ENCODE measurements at regions not wholly inside any gene's neighbourhood (a gene's known extent, or its start where the extent isn't known, plus 50 kb on each side); places are given as distances from the start of the nearest gene placed in this dataset.

- Mint-ChIP-seq H3K36me3 (ENCODE audit: low read depth) (no peaks in the 10 kb centered on the region), H3K4me3 (no peak overlapping the region), H3K9me3 (no peaks in the 10 kb centered on the region), H3K27ac (no peak overlapping the region), H3K4me1 (no peaks in the 10 kb centered on the region), H3K27me3 (no peaks in the 10 kb centered on the region)
- intact Hi-C loops (cut with micrococcal nuclease) = loop anchor here (5.0 to 10.0 kb wide), 2 partner anchors 1296 to 1973 kb away; no protein-coding TSS in a partner anchor
- no peak for DNase-seq
These were observed 157.6 kb upstream of the TMTC2 start for GRCh38 chr12:82529101-82529500.

DNA sequence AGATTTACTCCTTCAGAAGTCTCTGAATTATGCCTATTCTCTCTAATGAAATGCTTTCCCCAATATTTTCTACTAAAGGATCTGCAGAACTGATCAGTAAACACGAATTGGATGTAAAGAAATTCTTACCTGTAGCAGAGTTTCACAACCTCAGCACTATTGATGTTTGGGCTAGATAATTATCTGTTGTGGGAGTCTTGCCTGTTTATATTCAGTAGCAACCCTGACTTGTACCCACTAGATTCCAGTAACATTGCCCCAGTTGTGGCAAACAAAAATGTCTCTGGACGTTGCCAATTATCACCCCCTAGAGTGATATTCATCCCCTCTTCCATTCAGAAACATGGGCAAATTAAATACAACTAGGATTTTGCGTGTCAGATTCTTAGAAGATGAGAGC, 156.8 kb upstream of the TMTC2 start:
- H3K4me3 Mint-ChIP-seq = no peak overlapping the region
- no peak for DNase-seq
- no peaks in the 10 kb centered on the region for H3K27me3 Mint-ChIP-seq
- H3K9me3 Mint-ChIP-seq = no peaks in the 10 kb centered on the region
- H3K4me1 Mint-ChIP-seq = no peaks in the 10 kb centered on the region
- H3K36me3 Mint-ChIP-seq (ENCODE audit: low read depth) = no peaks in the 10 kb centered on the region
- intact Hi-C loops (cut with micrococcal nuclease) = loop anchor here (5.0 to 10.0 kb wide), 3 partner anchors 155 to 1972 kb away; partner anchors contain the start of gene TMTC2
- H3K27ac Mint-ChIP-seq = no peak overlapping the region

DNA sequence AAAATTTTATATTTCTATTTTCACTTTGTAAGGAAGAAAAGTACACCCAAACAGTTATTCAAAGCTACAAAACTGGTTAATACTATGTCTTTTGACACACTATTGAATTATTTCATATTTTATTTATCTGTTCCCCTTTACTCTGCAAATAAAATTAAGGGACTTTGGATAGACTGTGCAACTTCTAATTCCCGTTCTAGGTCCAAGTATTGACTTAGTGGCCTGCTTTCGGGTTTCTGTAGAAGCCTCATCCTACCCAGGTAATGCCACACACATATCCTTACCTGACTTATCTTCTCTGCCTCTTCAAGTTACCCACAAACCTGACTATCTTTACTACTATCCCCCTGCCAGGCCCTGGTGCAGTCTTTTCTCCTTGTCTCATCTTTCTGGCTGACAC, 156.3 kb upstream of the TMTC2 start:
- no peaks in the 10 kb centered on the region for H3K9me3 Mint-ChIP-seq
- intact Hi-C loops (cut with micrococcal nuclease) = loop anchor here (10.0 kb wide), 1 partner anchor 154 kb away; the partner anchor contains the start of gene TMTC2
- no peaks in the 10 kb centered on the region for H3K36me3 Mint-ChIP-seq (ENCODE audit: low read depth)
- DNase-seq = no peak
- H3K27ac Mint-ChIP-seq = no peak overlapping the region
- H3K27me3 Mint-ChIP-seq = peaks cover 2% of the 10 kb centered on the region
- no peak overlapping the region for H3K4me3 Mint-ChIP-seq
- no peaks in the 10 kb centered on the region for H3K4me1 Mint-ChIP-seq

- intact Hi-C loops (cut with micrococcal nuclease) = loop anchor here (10.0 kb wide), 1 partner anchor 151 kb away; the partner anchor contains the start of gene TMTC2
- H3K36me3 Mint-ChIP-seq (ENCODE audit: low read depth) = no peaks in the 10 kb centered on the region
- no peak overlapping the region for H3K27ac Mint-ChIP-seq
- H3K9me3 Mint-ChIP-seq = no peaks in the 10 kb centered on the region
- H3K4me1 Mint-ChIP-seq = no peaks in the 10 kb centered on the region
- no peak for DNase-seq
- peaks cover 2% of the 10 kb centered on the region for H3K27me3 Mint-ChIP-seq
- H3K4me3 Mint-ChIP-seq = no peak overlapping the region
These were observed 153.4 kb upstream of the TMTC2 start for GRCh38 chr12:82533341-82533740.

GRCh38 chr12:82537436-82537835, 149.3 kb upstream of the TMTC2 start:
- DNase-seq = no peak
- Mint-ChIP-seq H3K4me3 (no peak overlapping the region), H3K27me3 (peaks cover 2% of the 10 kb centered on the region), H3K4me1 (no peaks in the 10 kb centered on the region), H3K36me3 (ENCODE audit: low read depth) (no peaks in the 10 kb centered on the region), H3K9me3 (no peaks in the 10 kb centered on the region), H3K27ac (no peak overlapping the region)
- intact Hi-C loops (cut with micrococcal nuclease) = loop anchor here (10.0 kb wide), 1 partner anchor 147 kb away; the partner anchor contains the start of gene TMTC2

GRCh38 chr12:82554529-82554928, 132.2 kb upstream of the TMTC2 start:
- DNase-seq = no peak
- Mint-ChIP-seq H3K9me3 (no peaks in the 10 kb centered on the region), H3K4me3 (no peak overlapping the region), H3K36me3 (ENCODE audit: low read depth) (no peaks in the 10 kb centered on the region), H3K27ac (no peak overlapping the region), H3K4me1 (no peaks in the 10 kb centered on the region), H3K27me3 (no peaks in the 10 kb centered on the region)
- intact Hi-C loops (cut with micrococcal nuclease) = no loop called here

DNA sequence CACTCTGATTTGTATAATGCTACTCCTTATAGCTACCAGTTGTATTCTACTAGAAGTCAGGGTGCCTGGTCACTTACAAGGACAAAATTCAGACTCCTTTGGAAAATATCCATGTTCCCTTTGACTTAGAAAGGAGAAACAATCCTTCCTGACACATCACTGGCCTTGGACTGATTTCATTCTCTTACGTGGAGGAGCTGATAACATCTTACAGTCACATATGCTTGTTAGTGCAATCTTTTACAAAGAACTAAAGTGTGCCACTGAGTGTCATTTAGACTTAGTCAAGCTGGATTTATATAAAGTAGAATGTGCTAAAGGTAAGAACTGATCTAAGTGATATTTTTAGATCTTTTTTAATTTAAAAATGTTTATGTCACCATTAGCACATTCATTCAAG, 131.0 kb upstream of the TMTC2 start:
- intact Hi-C loops (cut with micrococcal nuclease) = no loop called here
- DNase-seq = no peak
- no peak overlapping the region for H3K4me3 Mint-ChIP-seq
- H3K9me3 Mint-ChIP-seq = no peaks in the 10 kb centered on the region
- no peaks in the 10 kb centered on the region for H3K4me1 Mint-ChIP-seq
- no peaks in the 10 kb centered on the region for H3K36me3 Mint-ChIP-seq (ENCODE audit: low read depth)
- H3K27ac Mint-ChIP-seq = no peak overlapping the region
- H3K27me3 Mint-ChIP-seq = no peaks in the 10 kb centered on the region

- intact Hi-C loops (cut with micrococcal nuclease) = no loop called here
- peaks cover 3% of the 10 kb centered on the region for H3K9me3 Mint-ChIP-seq
These were observed 120.7 kb upstream of the TMTC2 start for GRCh38 chr12:82565966-82566365.

DNA sequence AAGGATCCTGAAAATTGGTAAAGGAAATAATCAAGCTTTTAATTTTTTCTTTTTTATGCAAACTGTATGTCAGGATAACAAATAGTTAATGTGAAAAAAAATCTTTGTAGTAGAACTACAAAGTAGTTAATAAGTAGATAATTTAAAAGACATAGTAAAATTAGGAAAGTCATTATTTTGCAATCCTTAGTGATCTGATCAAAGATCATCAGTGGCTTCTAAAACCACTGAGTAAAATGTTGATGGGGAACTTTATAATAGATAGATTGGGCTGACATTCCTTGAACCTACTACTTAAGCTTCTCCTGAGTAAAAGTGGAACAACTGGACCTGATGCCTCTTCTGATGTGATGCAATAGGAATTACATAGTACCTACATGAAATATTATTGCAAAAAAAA, 119.0 kb upstream of the TMTC2 start:
- DNase-seq = no peak
- no peak overlapping the region for H3K27ac Mint-ChIP-seq
- peaks cover 3% of the 10 kb centered on the region for H3K9me3 Mint-ChIP-seq
- intact Hi-C loops (cut with micrococcal nuclease) = no loop called here
- no peaks in the 10 kb centered on the region for H3K36me3 Mint-ChIP-seq (ENCODE audit: low read depth)
- no peaks in the 10 kb centered on the region for H3K27me3 Mint-ChIP-seq
- H3K4me1 Mint-ChIP-seq = no peaks in the 10 kb centered on the region
- no peak overlapping the region for H3K4me3 Mint-ChIP-seq

More at GRCh38 chr12:82565966-82566365, 120.7 kb upstream of the TMTC2 start:
- Mint-ChIP-seq H3K27me3 (no peaks in the 10 kb centered on the region), H3K4me3 (no peak overlapping the region), H3K36me3 (ENCODE audit: low read depth) (no peaks in the 10 kb centered on the region), H3K27ac (no peak overlapping the region), H3K4me1 (no peaks in the 10 kb centered on the region)
- DNase-seq = no peak

DNA sequence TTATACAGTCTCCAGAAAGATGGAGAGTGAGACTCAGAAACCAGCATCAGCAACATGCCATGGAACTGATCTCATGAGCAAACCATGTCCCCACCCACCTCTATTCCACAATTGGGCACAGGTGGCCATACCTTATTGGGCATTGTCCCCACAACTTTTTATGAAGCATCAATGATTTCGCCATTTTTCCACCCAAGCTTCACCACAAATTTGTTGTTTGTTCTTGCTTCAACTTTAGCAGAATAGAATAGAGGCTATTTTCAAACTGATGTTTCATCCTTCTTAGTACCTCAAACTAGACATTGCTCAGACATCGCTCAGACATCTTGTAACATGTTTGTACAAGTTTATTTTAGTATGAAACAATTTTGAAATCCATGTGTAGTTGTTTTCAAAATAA, 112.5 kb upstream of the TMTC2 start:
- H3K36me3 Mint-ChIP-seq (ENCODE audit: low read depth) = no peaks in the 10 kb centered on the region
- no peak overlapping the region for H3K4me3 Mint-ChIP-seq
- DNase-seq = no peak
- H3K4me1 Mint-ChIP-seq = no peaks in the 10 kb centered on the region
- intact Hi-C loops (cut with micrococcal nuclease) = no loop called here
- no peaks in the 10 kb centered on the region for H3K27me3 Mint-ChIP-seq
- H3K9me3 Mint-ChIP-seq = no peaks in the 10 kb centered on the region
- no peak overlapping the region for H3K27ac Mint-ChIP-seq

DNA sequence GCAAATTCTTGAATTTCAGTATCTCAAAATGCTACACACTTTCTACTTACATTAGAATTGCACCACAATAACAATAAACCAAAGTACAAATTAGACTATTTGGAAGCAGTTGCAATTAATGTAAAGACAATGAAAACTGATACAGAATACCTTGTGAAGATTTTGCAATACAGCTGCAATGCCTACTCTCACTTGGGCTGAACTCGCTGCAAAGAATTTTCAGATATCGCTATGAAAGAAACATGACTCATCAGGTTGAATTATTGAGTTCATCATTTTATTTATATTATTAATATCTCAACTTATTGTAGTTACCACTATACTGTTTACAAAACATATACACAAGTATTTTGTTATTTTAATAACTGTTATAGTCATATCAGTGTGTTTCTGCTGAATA, 108.0 kb upstream of the TMTC2 start:
- Mint-ChIP-seq H3K36me3 (ENCODE audit: low read depth) (no peaks in the 10 kb centered on the region), H3K27me3 (no peaks in the 10 kb centered on the region), H3K4me1 (no peaks in the 10 kb centered on the region), H3K27ac (no peak overlapping the region), H3K4me3 (no peak overlapping the region), H3K9me3 (no peaks in the 10 kb centered on the region)
- intact Hi-C loops (cut with micrococcal nuclease) = no loop called here
- no peak for DNase-seq

GRCh38 chr12:82583756-82584155, 103.0 kb upstream of the TMTC2 start:
- no peak for DNase-seq
- Mint-ChIP-seq H3K4me1 (no peaks in the 10 kb centered on the region), H3K27ac (no peak overlapping the region), H3K4me3 (no peak overlapping the region), H3K27me3 (no peaks in the 10 kb centered on the region), H3K9me3 (no peaks in the 10 kb centered on the region), H3K36me3 (ENCODE audit: low read depth) (no peaks in the 10 kb centered on the region)
- intact Hi-C loops (cut with micrococcal nuclease) = no loop called here

GRCh38 chr12:82593143-82593542, 93.6 kb upstream of the TMTC2 start:
- no peaks in the 10 kb centered on the region for H3K4me1 Mint-ChIP-seq
- H3K27ac Mint-ChIP-seq = no peak overlapping the region
- no peak overlapping the region for H3K4me3 Mint-ChIP-seq
- H3K36me3 Mint-ChIP-seq (ENCODE audit: low read depth) = no peaks in the 10 kb centered on the region
- DNase-seq = no peak
- no peaks in the 10 kb centered on the region for H3K27me3 Mint-ChIP-seq
- H3K9me3 Mint-ChIP-seq = no peaks in the 10 kb centered on the region
- intact Hi-C loops (cut with micrococcal nuclease) = no loop called here

- H3K27ac Mint-ChIP-seq = no peak overlapping the region
- DNase-seq = no peak
- H3K36me3 Mint-ChIP-seq (ENCODE audit: low read depth) = no peaks in the 10 kb centered on the region
- no peaks in the 10 kb centered on the region for H3K27me3 Mint-ChIP-seq
- intact Hi-C loops (cut with micrococcal nuclease) = no loop called here
- no peaks in the 10 kb centered on the region for H3K4me1 Mint-ChIP-seq
- H3K4me3 Mint-ChIP-seq = no peak overlapping the region
- H3K9me3 Mint-ChIP-seq = no peaks in the 10 kb centered on the region
These were observed 92.8 kb upstream of the TMTC2 start for GRCh38 chr12:82593901-82594396.

GRCh38 chr12:82595941-82596340, 90.8 kb upstream of the TMTC2 start:
- DNase-seq = no peak
- no peak overlapping the region for H3K27ac Mint-ChIP-seq
- no peaks in the 10 kb centered on the region for H3K9me3 Mint-ChIP-seq
- intact Hi-C loops (cut with micrococcal nuclease) = no loop called here
- no peaks in the 10 kb centered on the region for H3K4me1 Mint-ChIP-seq
- H3K27me3 Mint-ChIP-seq = no peaks in the 10 kb centered on the region
- H3K36me3 Mint-ChIP-seq (ENCODE audit: low read depth) = no peaks in the 10 kb centered on the region
- no peak overlapping the region for H3K4me3 Mint-ChIP-seq
